GM18508 (cell line): ENCODE measurements at regions not wholly inside any gene's neighbourhood (a gene's known extent, or its start where the extent isn't known, plus 50 kb on each side); places are given as distances from the start of the nearest gene placed in this dataset.

ENCODE experiments used
- ATAC-seq: cut with Tn5 transposase; IDR thresholded peaks from one replicate; pipeline ENCODE4 v1.9.1; 2021; ENCODE audit warnings: moderate number of reproducible peaks; ENCODE audit not compliant: insufficient read depth, unreplicated experiment

DNA sequence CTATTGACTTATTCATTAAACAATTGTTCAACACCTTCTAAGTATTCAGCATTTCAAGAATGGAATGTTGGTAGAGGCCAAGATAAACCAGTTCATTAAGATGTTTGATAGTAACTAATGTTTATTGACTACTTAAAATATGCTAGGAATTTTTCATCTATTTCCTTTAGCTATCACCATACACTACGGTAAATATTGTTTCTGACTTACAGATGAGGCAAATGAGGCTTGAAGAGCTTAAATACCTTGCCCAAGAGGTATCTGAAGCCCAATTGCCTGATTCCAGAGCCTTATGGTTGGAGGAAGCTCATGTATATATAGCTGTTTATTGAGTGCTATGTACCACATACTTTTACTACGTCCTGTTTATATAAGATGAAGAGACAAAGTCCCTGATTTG is 286.2 kb downstream of the NDFIP2 start:
- ATAC-seq: no peak

GRCh38 chr13:79765331-79765730 is 284.4 kb downstream of the NDFIP2 start:
- ATAC-seq: no peak

DNA sequence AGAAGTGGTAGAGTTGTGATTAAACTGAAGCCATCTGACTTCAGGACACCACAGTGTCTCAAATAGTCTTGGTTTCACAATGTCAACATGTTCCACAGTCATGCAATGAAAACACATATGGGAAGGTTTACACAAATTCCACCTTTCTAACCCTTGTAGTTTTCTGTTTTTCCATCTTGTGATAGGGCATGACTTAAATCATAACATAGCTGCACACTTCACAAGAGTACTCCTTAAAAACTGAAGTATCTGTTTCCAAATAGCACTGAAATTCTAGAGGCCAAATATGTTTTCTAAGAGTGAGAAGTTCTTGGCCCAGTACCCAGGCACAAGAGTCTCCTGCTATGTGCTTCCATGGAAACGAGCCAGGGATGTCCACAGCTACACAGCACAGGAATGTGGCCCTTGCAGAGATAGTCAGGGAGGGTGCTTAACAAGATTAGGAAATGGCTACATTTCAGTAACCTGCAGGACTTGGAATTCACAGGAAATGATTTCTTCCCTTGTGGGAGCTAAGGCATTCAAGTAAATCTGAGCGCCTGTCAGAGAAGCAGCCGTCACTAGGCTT is 269.1 kb downstream of the NDFIP2 start:
- no peak for ATAC-seq

- no peak for ATAC-seq
Observed at GRCh38 chr13:79749566-79749965, 268.6 kb downstream of the NDFIP2 start.

DNA sequence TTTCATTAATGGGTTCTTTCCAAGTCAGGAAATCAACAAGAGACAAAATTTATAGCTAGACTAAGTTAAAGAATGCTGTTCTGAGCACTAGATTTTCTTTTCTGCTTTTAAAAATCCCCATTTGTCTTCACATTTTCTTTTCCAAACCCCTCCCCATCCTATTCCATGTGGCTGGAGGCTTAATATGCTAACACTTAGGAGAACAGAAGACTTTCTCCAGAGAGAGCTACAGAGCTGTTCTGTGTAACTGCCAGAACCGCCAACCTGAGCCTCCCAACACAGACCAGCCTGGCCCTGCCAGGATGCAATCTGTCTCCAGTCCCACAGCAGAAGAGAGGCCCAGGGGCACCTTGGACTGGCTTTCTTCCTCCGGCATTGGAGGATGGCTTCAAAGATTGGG is 264.1 kb downstream of the NDFIP2 start:
- ATAC-seq: no peak

DNA sequence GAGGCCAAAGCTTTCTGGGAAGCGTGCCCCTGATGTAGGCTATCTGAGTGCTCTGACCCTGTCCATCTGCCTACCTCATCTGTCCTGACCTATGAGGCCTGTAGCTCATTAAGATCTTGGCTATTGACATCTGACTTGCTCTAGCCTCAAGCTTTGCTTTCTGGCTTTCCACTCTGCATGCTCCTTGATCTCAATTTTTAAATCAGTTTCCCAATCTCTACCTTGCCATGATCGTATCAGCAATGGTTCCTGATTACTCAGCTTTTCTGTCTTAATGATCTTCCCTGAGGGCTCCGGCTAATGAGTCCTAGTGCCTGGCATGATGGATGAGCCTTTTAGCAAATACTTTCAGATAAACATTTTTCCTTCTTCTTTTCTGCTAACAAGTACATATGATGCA is 262.0 kb downstream of the NDFIP2 start:
- ATAC-seq: no peak

GRCh38 chr13:79740991-79741390 is 260.0 kb downstream of the NDFIP2 start:
- ATAC-seq: no peak

GRCh38 chr13:79736356-79736755 is 255.4 kb downstream of the NDFIP2 start:
- no peak for ATAC-seq

DNA sequence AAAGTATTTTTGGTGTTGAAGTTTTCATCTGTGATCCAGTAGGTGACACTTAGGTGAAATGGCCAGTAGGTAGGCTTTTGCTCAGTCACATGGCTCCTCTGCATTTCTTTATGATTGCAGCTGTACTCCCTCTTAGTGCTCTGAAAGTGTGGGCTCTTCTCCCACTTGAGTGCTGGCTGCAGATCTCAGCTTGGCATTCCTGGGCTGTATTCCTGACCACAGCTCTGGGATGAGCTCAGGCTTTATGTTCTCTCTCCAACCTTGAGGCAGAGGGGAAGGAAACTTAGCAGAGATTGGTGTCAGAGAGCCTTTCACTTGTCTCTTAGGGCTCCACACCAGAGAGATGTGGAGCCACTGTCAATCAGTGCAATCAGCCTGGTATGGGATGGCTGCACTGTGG is 254.3 kb downstream of the NDFIP2 start:
- no peak for ATAC-seq

GRCh38 chr13:79727086-79727485 is 246.1 kb downstream of the NDFIP2 start:
- ATAC-seq: no peak

GRCh38 chr13:79725841-79726240 is 244.9 kb downstream of the NDFIP2 start:
- ATAC-seq: no peak

DNA sequence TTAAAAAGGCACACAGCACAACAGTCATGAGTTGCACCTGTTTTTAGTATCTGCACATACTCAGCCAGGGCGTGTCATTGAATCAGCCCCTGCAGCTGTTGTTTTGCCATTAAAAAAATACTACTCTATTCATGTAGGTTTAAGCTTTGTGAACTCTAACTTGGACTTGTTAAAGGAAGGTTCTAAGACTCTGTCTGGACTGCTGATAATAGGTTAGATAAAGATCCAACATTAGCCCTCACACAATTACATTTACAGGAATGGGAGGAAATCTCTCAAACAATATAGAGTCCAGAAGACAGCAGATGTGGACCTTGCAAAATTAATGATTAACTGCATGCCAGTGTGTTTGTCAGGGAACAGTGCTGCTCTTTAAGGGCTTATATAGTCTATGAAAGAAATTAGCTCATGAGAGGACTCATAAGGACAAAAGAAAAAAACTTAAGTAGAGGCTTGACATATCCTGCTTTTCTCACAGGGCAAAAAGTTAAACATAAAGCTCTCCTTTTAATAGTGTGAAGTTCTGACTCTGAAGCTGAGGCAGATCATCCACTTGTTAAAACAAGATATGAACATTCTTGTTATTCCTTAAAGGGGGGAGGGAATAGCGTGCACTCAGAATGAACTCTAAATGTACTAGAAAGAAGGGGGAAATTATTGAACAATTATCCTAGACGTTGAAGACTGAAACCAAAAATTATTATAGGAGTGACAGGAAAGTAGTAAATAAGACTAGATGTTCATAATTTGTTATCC is 243.6 kb downstream of the NDFIP2 start:
- no peak for ATAC-seq

- no peak for ATAC-seq
Observed at GRCh38 chr13:79723519-79724024, 242.6 kb downstream of the NDFIP2 start.

GRCh38 chr13:79722885-79723445 is 242.0 kb downstream of the NDFIP2 start:
- ATAC-seq: no peak

DNA sequence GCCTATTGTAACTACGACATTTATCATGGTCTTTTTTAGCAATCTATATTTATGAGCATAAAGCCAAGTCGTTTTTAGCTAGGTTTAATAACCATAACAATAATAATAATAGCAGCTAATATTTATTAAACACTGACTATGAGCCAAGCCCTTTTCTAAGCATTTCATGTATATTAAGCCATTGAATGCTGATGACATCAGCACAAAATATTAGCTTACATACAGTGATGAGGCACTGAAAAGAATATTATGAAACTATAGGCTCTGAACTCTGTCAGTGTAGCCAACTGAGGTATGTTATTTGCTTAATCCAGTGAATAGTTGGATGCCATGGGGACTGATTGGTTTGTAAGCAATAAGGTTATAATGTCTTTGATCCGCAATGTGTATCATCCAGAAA is 235.2 kb downstream of the NDFIP2 start:
- ATAC-seq: no peak

- no peak for ATAC-seq
Observed at GRCh38 chr13:79711631-79712030, 230.7 kb downstream of the NDFIP2 start.

DNA sequence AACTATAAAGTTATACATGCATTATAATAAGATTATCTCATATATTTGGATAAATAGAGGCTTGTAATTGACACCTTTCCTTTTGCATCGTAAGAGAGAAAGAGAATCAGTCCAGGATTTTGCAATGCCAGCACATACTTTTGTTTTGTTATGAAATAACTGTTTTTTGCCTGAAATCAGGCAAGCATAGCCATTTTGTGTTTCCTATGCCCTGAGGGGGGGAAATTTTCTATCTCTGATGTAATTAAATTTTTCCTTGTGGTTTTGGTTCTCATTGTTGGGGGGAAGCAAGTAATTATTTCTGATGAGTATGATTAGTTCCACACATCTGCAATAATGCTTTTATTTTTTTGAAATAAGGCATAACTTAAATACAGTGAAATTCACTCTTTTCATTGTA is 229.4 kb downstream of the NDFIP2 start:
- ATAC-seq: no peak

- ATAC-seq: no peak
Observed at GRCh38 chr13:79709471-79709870, 228.5 kb downstream of the NDFIP2 start.

DNA sequence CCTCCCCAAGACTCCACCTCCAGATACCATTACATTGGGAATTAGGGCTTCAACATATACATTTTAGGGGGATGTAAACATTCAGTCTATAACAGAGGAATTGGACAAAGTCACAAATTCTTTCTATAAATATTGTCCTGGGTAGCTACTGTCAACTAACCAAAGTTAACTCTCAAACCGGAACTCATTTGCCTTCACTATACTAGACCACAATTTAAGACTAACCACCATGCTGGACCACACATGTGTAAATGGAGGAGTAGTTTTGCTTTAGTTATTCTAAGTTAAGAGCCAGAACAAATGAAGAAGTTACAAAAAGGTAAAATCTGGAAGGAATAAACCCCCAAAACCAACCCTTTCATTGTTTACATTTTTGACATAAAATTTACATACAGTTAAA is 222.8 kb downstream of the NDFIP2 start:
- ATAC-seq: no peak

GRCh38 chr13:79695754-79696153 is 214.8 kb downstream of the NDFIP2 start:
- no peak for ATAC-seq

- ATAC-seq: no peak
Observed at GRCh38 chr13:79692846-79693245, 211.9 kb downstream of the NDFIP2 start.

GRCh38 chr13:79691826-79692225 is 210.9 kb downstream of the NDFIP2 start:
- ATAC-seq: no peak
